ENCODE measurements at regions not wholly inside any gene's neighbourhood (a gene's known extent, or its start where the extent isn't known, plus 50 kb on each side); places are given as distances from the start of the nearest gene placed in this dataset.

- Histone ChIP-seq H3K18ac (ENCODE audit: insufficient read length, low read depth, low read length) (no peak overlapping the region), H2BK20ac (ENCODE audit: low read depth, low read length, poor library complexity, severe bottlenecking) (no peak overlapping the region), H3K27me3 (ENCODE audit: insufficient read depth, low read length) (no peaks in the 10 kb centered on the region), H3T11ph (ENCODE audit: low read length) (no peak overlapping the region), H3K79me1 (ENCODE audit: insufficient read depth, low read depth, low read length, poor library complexity, severe bottlenecking) (no peaks in the 10 kb centered on the region), H3K4me2 (ENCODE audit: insufficient read depth, insufficient read length, low read length) (no peak overlapping the region), H2AK5ac (ENCODE audit: insufficient read length, low read length) (no peak overlapping the region), H3K9me3 (ENCODE audit: control insufficient read depth, low read depth, low read length) (no peaks in the 10 kb centered on the region), H2BK12ac (ENCODE audit: insufficient read length, low read depth, low read length) (no peak overlapping the region), H3K4me1 (ENCODE audit: insufficient read depth, low read length) (no peaks in the 10 kb centered on the region), H3K56ac (ENCODE audit: insufficient read length, low read depth, low read length) (no peak overlapping the region), H3K4ac (ENCODE audit: low read depth, low read length) (no peak overlapping the region), H2AFZ (ENCODE audit: low read length) (no peak overlapping the region), H2BK120ac (ENCODE audit: low read depth, low read length, poor library complexity, severe bottlenecking) (no peak overlapping the region), H2BK5ac (ENCODE audit: insufficient read length, low read length) (no peak overlapping the region), H3K79me2 (ENCODE audit: insufficient read depth, low read length) (no peaks in the 10 kb centered on the region), H2BK15ac (ENCODE audit: low read depth, low read length) (no peak overlapping the region), H4K5ac (ENCODE audit: insufficient read length, low read depth, low read length) (no peak overlapping the region), H4K8ac (replicated peaks; ENCODE audit: insufficient read length, low read depth, low read length) (no peak overlapping the region), H3K27ac (ENCODE audit: insufficient read length, low read depth, low read length) (no peak overlapping the region), H4K20me1 (ENCODE audit: control insufficient read depth, insufficient read depth, insufficient read length) (no peaks in the 10 kb centered on the region), H3K23me2 (ENCODE audit: insufficient read length, low read depth, low read length, poor library complexity, severe bottlenecking) (no peaks in the 10 kb centered on the region), H3K14ac (ENCODE audit: insufficient read depth, low read length) (no peak overlapping the region), H3K9ac (ENCODE audit: extremely low read depth, insufficient read length, low read length) (no peak overlapping the region), H3K23ac (ENCODE audit: insufficient read length, low read depth, low read length) (no peak overlapping the region), H4K91ac (ENCODE audit: insufficient read length, low read depth, low read length) (no peak overlapping the region)
- DNase-seq = no peak
- Mint-ChIP-seq H3K9me3 (0 out of 5 replicates have a peak, but pooled peaks cover 0 to 2% of the 10 kb centered on the region in 2 experiments), H3K27ac (no peak overlapping the region), H3K27me3 (ENCODE audit: low read depth) (peaks cover 4% of the 10 kb centered on the region; the same call in 1 of the 2 replicates), H3K4me3 (no peak overlapping the region), H3K36me3 (ENCODE audit: insufficient read depth in 1 of 3, low read depth in 3 of 3) (no peaks in the 10 kb centered on the region), H3K4me1 (no peaks in the 10 kb centered on the region)
- no CpG with 5 or more reads among the region's 4 CpGs for WGBS (ENCODE audit: extremely low coverage, insufficient read length, low lambda C conversion rate)
- TF ChIP-seq, protein P1, sequence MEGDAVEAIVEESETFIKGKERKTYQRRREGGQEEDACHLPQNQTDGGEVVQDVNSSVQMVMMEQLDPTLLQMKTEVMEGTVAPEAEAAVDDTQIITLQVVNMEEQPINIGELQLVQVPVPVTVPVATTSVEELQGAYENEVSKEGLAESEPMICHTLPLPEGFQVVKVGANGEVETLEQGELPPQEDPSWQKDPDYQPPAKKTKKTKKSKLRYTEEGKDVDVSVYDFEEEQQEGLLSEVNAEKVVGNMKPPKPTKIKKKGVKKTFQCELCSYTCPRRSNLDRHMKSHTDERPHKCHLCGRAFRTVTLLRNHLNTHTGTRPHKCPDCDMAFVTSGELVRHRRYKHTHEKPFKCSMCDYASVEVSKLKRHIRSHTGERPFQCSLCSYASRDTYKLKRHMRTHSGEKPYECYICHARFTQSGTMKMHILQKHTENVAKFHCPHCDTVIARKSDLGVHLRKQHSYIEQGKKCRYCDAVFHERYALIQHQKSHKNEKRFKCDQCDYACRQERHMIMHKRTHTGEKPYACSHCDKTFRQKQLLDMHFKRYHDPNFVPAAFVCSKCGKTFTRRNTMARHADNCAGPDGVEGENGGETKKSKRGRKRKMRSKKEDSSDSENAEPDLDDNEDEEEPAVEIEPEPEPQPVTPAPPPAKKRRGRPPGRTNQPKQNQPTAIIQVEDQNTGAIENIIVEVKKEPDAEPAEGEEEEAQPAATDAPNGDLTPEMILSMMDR (conservative IDR thresholded peaks at IDR 0.05) = no peak
Observed at GRCh38 chr13:26992951-26993719, 178.5 kb downstream of the USP12 start.
